Left hindlimb (tissue), 1 donor: ENCODE measurements at regions not wholly inside any gene's neighbourhood (a gene's known extent, or its start where the extent isn't known, plus 50 kb on each side); places are given as distances from the start of the nearest gene placed in this dataset.
"Not testable (repeated sequence)": the region's sequence is repeated elsewhere in the genome, so short reads cannot be mapped to it uniquely, and the experiment has no call there.

Source experiments
- DNase-seq: peaks from one replicate; pipeline ENCODE4 v3.0.0-alpha.2; 2018

- no peak for DNase-seq
These were observed 54.0 kb upstream of the RBFOX1 start for GRCh38 chr16:7278636-7279035.

- no peak for DNase-seq
These were observed 60.0 kb upstream of the RBFOX1 start for GRCh38 chr16:7272567-7273158.

- no peak for DNase-seq
These were observed 61.2 kb upstream of the RBFOX1 start for GRCh38 chr16:7271486-7271885.

GRCh38 chr16:7270823-7271222 is 61.8 kb upstream of the RBFOX1 start:
- DNase-seq = no peak

GRCh38 chr16:7270006-7270405 is 62.6 kb upstream of the RBFOX1 start:
- no peak for DNase-seq

- DNase-seq = no peak
These were observed 64.5 kb upstream of the RBFOX1 start for GRCh38 chr16:7268182-7268581.

GRCh38 chr16:7257016-7257415 is 75.6 kb upstream of the RBFOX1 start:
- no peak for DNase-seq

- no peak for DNase-seq
These were observed 86.1 kb upstream of the RBFOX1 start for GRCh38 chr16:7246578-7246977.

- no peak for DNase-seq
These were observed 93.1 kb upstream of the RBFOX1 start for GRCh38 chr16:7239547-7239946.

GRCh38 chr16:7236824-7237410 is 95.7 kb upstream of the RBFOX1 start:
- no peak for DNase-seq

GRCh38 chr16:7233975-7234374 is 98.7 kb upstream of the RBFOX1 start:
- DNase-seq = no peak

- DNase-seq = no peak
These were observed 100.9 kb upstream of the RBFOX1 start for GRCh38 chr16:7231762-7232161.

- not testable (repeated sequence) for DNase-seq
These were observed 103.0 kb upstream of the RBFOX1 start for GRCh38 chr16:7229433-7230218.

GRCh38 chr16:7227229-7227721 is 105.4 kb upstream of the RBFOX1 start:
- no peak for DNase-seq

- DNase-seq = no peak
These were observed 111.5 kb upstream of the RBFOX1 start for GRCh38 chr16:7221157-7221556.

- DNase-seq = no peak
These were observed 113.7 kb upstream of the RBFOX1 start for GRCh38 chr16:7218936-7219335.

- DNase-seq = no peak
These were observed 114.8 kb upstream of the RBFOX1 start for GRCh38 chr16:7217797-7218196.

- no peak for DNase-seq
These were observed 115.9 kb upstream of the RBFOX1 start for GRCh38 chr16:7216719-7217118.

- DNase-seq = no peak
These were observed 120.9 kb upstream of the RBFOX1 start for GRCh38 chr16:7211781-7212180.

GRCh38 chr16:7209598-7209997 is 123.0 kb upstream of the RBFOX1 start:
- no peak for DNase-seq

- no peak for DNase-seq
These were observed 126.2 kb upstream of the RBFOX1 start for GRCh38 chr16:7206469-7206868.

- no peak for DNase-seq
These were observed 132.3 kb upstream of the RBFOX1 start for GRCh38 chr16:7200320-7200719.

- DNase-seq = no peak
These were observed 147.0 kb upstream of the RBFOX1 start for GRCh38 chr16:7185689-7186088.

- DNase-seq = no peak
These were observed 147.5 kb upstream of the RBFOX1 start for GRCh38 chr16:7185165-7185564.
